RCC 7860 (cell line): ENCODE measurements at regions not wholly inside any gene's neighbourhood (a gene's known extent, or its start where the extent isn't known, plus 50 kb on each side); places are given as distances from the start of the nearest gene placed in this dataset.

Experiments used
- DNase-seq: peaks from one replicate; pipeline ENCODE4 v3.0.0-alpha.2; 2015; ENCODE audit warnings: low spot score
- FAIRE-seq: peaks from 2 replicates; lab custom pipeline; 2012; peaks lifted over from hg19 to GRCh38; lab: Jason Lieb, UNC

DNA sequence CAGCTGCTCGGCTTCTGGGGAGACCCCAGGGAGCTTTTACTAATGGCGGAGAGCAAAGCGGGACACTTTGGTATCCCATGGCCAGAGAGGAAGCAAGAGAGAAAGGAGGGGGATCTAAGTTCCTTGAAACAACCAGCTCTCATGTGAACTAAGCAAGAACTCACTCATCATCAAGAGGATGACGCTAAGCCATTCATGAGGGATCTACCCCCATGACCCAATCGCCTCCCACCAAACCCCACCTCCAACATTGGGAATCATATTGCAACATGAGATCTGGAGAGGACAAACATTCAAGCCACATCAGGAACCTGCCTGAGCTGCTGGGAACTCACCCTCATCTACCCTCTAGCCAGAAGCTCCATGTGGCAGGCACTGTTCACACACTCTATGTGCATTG is 372.1 kb upstream of the RUNX1 start:
- no peak for FAIRE-seq
- DNase-seq = no peak

DNA sequence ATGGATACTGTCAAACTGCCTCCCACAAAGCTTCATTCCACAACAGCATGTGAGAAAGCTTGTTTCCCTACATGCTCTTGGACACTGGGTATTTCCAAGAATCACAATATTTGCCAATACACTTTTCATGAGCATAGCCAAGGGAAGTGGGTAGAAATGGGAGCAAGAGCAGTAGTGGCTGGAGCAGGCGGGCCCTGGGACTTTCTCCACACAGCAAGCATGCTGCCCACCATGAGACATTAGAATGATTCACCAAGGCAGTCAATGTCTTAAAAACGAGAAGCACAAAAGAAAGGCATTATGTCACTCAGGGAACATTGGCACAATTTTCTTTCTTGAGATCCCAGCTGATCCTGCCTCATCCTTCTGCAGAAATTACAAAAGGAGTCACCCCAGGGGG is 371.6 kb upstream of the RUNX1 start:
- DNase-seq (no peak), FAIRE-seq (no peak)

GRCh38 chr21:35417762-35418161 is 368.7 kb upstream of the RUNX1 start:
- DNase-seq (no peak), FAIRE-seq (no peak)

DNA sequence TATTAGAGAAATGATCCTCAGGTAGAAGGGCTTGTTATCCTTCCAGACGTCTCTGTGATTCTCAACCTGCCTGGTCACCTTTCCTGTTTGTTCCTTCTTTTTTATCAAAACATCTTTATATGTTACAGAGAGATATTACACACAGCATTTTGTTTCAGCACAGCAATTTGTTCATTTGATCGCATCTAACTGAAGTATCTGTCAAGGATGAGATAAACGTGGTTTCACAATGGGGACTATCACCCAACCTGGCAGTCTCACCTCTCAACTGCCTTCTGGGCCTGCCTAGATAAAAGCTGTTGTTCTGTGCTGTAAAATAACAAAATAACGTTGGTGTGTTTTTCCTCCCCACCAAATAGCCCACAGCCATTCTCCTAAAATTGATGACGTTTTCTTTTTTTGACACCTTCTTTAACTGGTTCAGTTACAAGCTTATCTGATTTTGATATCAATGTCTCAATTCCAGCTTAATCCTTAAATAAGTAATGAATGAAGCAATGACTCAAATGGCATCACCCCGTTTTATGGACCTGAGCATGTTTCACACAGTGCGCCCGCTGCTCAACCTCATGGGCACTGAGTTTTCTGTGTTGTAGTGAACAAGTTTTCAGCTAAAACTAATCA is 367.9 kb upstream of the RUNX1 start:
- no peak for FAIRE-seq
- DNase-seq = no peak

DNA sequence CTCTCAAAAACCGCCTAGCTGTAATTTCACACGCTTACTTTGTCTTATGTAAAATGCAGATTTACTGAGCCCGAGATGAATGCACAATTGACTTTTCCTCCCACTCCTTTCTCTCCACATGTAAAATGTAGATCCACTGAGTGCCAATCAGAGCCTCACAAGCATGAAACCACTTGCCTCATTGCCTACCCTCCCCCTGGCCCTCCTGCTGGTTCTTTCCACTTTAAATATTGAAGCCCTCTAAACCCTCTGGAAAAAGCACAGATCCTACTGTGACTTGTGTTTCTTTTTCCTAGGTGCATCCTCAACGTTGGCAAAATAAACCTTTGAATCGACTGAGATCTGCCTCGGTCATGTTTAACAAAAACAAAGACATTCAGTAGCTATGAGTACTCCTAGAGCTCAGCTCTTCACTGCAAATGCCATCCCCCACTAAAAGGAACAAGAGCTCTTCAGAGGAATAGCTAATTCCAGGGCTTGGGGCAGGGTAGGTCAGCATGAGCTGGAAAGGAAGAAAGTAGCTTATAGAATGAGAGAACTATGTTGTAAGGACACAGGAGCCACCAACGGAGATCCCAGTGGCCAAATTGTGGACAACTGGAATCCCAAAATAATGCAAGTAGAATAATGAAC is 365.5 kb upstream of the RUNX1 start:
- no peak for FAIRE-seq
- DNase-seq = no peak

- DNase-seq (no peak), FAIRE-seq (no peak)
Measured at GRCh38 chr21:35414056-35414455, 365.0 kb upstream of the RUNX1 start.

GRCh38 chr21:35412231-35412630 is 363.1 kb upstream of the RUNX1 start:
- no peak for FAIRE-seq
- DNase-seq = no peak

DNA sequence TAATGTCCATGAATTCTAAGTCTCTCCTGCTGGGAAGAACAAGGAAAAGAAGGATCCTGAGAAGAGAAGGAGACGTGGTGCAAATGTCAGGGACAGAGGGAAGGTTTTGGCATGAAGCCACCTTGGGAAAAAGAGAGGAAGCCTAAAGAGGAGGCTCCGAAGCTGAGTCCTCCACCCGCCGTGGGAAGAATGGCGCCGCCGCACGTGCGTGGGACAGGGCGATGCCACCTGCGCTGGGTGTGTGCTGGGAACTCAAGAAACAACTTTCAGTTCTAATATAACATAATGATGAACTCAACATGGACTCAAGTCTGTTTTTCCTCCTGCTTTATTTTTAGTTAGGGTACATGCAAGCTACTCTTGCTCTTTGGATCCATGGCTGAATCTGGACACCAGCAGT is 362.3 kb upstream of the RUNX1 start:
- FAIRE-seq (no peak), DNase-seq (no peak)

DNA sequence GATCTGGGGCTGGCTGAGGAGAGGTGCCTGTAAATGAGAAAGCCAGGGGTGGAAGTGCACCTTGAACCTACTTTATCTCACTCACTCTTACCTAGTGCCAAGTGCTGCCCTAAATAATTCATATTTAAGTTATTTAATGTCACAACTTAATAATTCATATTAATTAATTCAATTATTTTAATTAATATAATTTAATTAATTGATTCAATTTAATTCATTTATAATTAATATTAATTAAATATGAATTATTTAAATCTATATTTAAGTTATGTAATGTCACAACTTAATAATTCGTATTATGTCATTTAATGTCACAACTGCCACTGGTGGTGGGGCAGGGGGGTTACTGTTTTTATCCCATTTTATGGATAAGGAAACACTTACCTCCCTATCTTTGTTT is 361.6 kb upstream of the RUNX1 start:
- FAIRE-seq (peak; percentile 57), DNase-seq (no peak)

GRCh38 chr21:35410123-35410522 is 361.0 kb upstream of the RUNX1 start:
- no peak for FAIRE-seq
- DNase-seq = no peak

DNA sequence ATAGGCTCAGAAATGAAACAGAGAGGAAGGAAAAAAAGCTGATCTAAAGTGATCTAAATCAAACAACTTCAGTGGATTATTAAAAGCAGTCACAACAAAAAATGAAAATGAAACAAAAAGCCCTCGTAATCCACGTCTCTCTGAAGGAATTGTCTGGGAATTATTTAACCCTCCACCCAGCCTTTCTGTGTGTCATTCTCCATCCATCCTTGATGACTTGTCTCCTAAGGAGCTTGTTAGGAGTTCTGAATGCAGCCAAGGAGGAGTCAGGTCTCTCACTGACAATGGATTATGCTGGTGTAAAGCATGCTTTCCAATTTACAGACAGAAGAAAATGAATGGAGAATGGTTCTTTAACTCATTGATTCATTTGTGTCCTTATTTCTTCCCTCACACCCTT is 359.3 kb upstream of the RUNX1 start:
- no peak for DNase-seq
- FAIRE-seq = no peak

GRCh38 chr21:35406635-35407034 is 357.5 kb upstream of the RUNX1 start:
- DNase-seq = no peak
- FAIRE-seq = no peak

GRCh38 chr21:35405981-35406380 is 356.9 kb upstream of the RUNX1 start:
- no peak for DNase-seq

DNA sequence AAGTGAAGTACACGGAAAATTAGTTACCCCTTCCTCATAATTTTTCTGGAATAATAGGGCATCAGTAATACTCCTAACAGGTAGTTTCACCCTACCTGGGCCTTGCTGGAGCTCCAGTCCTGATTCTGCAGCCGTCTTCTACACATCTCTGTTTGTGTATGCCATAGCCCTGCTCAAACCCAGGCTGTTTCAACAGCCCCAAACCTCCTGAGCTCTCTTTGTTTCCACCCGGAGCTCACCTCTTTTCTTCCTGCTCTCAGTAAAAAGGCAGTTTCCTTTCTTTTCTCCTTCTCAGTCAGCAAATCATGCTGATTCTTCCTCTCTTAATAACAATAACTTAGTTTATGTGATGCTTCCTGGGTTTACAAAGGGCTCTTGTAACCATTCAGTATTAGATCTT is 355.1 kb upstream of the RUNX1 start:
- DNase-seq (no peak), FAIRE-seq (no peak)

More at GRCh38 chr21:35405981-35406380, 356.9 kb upstream of the RUNX1 start:
- FAIRE-seq = no peak

DNA sequence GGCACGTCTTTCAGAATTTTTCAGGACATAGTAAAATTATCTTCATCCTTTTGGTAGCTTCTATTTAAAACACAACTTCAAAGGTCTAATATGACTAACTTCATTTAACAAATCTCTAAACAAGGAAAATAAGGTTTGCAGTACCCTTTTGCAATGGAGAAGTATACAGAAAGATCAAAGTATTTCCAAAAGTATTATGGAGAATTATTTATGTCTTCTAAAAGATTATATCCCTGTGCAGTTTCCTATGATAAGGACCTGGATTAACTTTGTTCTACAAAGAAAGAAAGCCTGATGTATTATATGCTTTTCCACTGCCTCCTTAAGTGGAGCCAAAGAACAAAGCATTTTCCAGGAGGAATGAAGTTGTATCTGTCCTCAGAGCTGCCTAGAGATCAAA is 353.0 kb upstream of the RUNX1 start:
- FAIRE-seq = no peak
- no peak for DNase-seq

DNA sequence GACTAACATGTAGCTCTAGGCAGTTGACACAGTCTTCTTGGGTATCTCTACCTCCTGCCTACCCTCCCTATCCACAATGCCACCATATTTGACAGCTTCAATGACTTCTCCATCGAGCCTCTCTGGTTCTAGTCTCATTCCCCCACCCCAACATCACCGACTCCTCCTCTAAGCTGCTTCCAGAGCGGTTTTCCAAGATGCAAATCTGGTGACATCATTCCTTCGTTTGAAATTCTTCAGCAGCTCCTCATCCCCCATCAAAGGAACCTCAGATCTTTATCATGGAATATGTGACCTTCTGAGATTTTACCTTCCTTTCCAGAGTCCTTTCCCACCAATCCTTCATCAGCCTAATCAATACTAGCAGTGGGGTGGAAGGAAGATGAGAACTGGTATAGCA is 352.4 kb upstream of the RUNX1 start:
- peak; percentile 35 for DNase-seq
- no peak for FAIRE-seq

- FAIRE-seq = peak; percentile 87
Measured at GRCh38 chr21:35400233-35400939, 351.3 kb upstream of the RUNX1 start.

DNA sequence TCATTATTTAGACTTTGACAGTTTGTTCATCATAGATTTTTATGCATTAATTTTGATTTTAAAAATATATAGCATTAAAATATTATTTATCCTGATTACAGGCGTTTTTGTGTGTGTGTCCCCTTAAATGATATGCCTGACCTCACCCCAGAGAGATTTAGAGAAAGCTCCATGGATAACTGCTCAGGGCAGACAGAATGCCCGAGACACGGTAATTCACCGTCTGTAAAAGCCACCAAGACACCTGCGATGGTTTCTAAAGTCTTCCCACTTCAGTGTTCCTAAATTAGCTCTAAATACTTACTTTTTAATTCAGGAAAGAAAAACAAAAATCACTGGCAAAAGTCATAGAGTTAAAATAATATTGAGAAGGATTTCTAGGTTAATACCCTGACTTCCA is 350.6 kb upstream of the RUNX1 start:
- FAIRE-seq (no peak), DNase-seq (no peak)

More at GRCh38 chr21:35400233-35400939, 351.3 kb upstream of the RUNX1 start:
- peak; percentile 76 for DNase-seq

- FAIRE-seq = no peak
Measured at GRCh38 chr21:35399002-35399530, 350.0 kb upstream of the RUNX1 start.

GRCh38 chr21:35398346-35398982 is 349.4 kb upstream of the RUNX1 start:
- peak; percentile 18 for DNase-seq
- FAIRE-seq = no peak

More at GRCh38 chr21:35399002-35399530, 350.0 kb upstream of the RUNX1 start:
- DNase-seq = no peak

DNA sequence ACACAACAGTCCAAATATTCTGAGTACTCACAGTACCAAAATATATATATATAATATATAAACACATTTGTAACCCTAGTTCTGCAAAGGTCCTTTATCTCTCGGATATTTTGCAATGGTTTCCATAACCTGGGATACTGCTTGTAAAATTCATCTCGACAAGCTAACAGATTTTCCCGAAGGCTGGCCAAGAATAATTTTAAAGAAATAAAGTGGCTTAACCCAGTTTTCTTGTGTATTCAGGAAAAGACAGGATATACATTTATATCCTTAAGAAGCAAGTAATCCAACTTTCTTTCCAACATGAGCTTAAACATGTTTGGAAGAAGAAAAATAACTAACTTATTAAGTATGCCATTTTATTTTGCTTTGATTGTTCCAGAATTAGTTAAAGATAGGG is 348.7 kb upstream of the RUNX1 start:
- no peak for DNase-seq
- FAIRE-seq = no peak
